ENCODE measurements at regions not wholly inside any gene's neighbourhood (a gene's known extent, or its start where the extent isn't known, plus 50 kb on each side); places are given as distances from the start of the nearest gene placed in this dataset.

DNA sequence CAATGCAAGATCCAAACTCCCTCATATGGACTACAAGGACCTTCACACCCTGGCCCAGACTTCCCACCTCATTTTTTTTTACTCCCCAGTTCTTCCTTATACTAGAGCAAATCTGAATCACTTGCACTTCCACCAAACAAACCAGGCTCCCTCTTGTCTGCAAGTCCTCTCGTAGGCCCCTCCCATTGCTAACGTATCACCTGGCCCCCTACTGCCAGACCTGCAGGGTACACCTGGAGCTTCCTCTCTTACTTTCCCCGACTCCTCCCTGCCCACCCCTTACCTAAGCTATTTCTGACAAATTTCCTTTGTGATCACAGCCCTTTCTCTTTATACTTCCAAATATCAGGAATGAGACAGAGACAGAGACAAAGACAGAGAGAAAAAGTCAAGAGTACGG, 463.9 kb downstream of the GALC start:
- Histone ChIP-seq H4K20me1 (ENCODE audit: insufficient read depth, low read length) (no peaks in the 10 kb centered on the region), H2BK15ac (ENCODE audit: low read depth, low read length) (no peak overlapping the region), H3K4ac (ENCODE audit: low read depth, low read length) (no peak overlapping the region), H2AK9ac (replicated peaks; ENCODE audit: low read depth, low read length, poor library complexity) (no peak overlapping the region), H4K8ac (ENCODE audit: low read depth in 2 of 2, low read length in 2 of 2) (no peak overlapping the region), H3K27me3 (ENCODE audit: control insufficient read depth, insufficient read depth, low read length) (no peaks in the 10 kb centered on the region), H3K9me3 (ENCODE audit: control insufficient read depth, insufficient read depth, low read length) (peaks cover 12% of the 10 kb centered on the region; the same call in 1 of the 2 replicates), H2AFZ (replicated peaks; ENCODE audit: low read length, poor library complexity) (no peak overlapping the region), H3K9ac (ENCODE audit: low read depth, low read length) (no peak overlapping the region), H3K23ac (ENCODE audit: low read depth, low read length) (no peak overlapping the region), H3K18ac (ENCODE audit: low read depth, low read length) (no peak overlapping the region), H4K91ac (ENCODE audit: insufficient read depth, low read depth, low read length) (no peak overlapping the region), H3K36me3 (ENCODE audit: control insufficient read depth, insufficient read depth, low read length) (no peaks in the 10 kb centered on the region), H2BK5ac (ENCODE audit: low read depth, low read length, poor library complexity, severe bottlenecking) (no peak overlapping the region), H3K79me1 (ENCODE audit: low read depth in 1 of 2, low read length in 2 of 2) (no peaks in the 10 kb centered on the region), H3K56ac (ENCODE audit: extremely low read depth, insufficient read depth, low read length) (no peak overlapping the region), H3K9me1 (ENCODE audit: insufficient read depth, low read length) (no peaks in the 10 kb centered on the region), H4K5ac (ENCODE audit: low read depth, low read length) (no peak overlapping the region), H3K4me3 (ENCODE audit: insufficient read depth, low read depth, low read length) (no peak overlapping the region), H2BK120ac (ENCODE audit: low read depth, low read length) (no peak overlapping the region), H3K27ac (ENCODE audit: insufficient read depth, low read length) (no peak overlapping the region), H3K4me2 (ENCODE audit: low read depth, low read length) (no peak overlapping the region), H3K4me1 (ENCODE audit: control insufficient read depth, insufficient read depth, low read length) (no peaks in the 10 kb centered on the region), H3K14ac (replicated peaks; ENCODE audit: low read depth, low read length) (no peak overlapping the region), H2BK20ac (ENCODE audit: low read depth, low read length) (no peak overlapping the region), H2AK5ac (ENCODE audit: low read depth, low read length) (no peak overlapping the region)
- WGBS, 2 experiments (ENCODE audit: extremely low coverage in 2 of 2, insufficient read length in 1 of 2), result 0% methylated on average over 1 of the region's 4 CpGs; no CpG with 5 or more reads in 1 of the 2 experiments
- BruUV-seq (replicated peaks), result no TSS peak
- ChIA-PET POLR2A (ENCODE audit: unreplicated experiment) (no interaction called here), CTCF (no interaction called here)
- DNase-seq (no peak), ATAC-seq (ENCODE audit: low read depth) (no peak)
- dilution Hi-C loops (cut with HindIII; ENCODE audit: low sequenced_read_pairs, unreplicated experiment) (no loop called here), intact Hi-C loops (cut with micrococcal nuclease) (no loop called here), in situ Hi-C loops (cut with MboI; ENCODE audit: low sequenced_read_pairs) (no loop called here)
- TF ChIP-seq POLR2A (IDR thresholded peaks at IDR 0.05; ENCODE audit: low read depth, low read length), result no peak

Measured in IMR-90 (cell line).